ENCODE measurements at regions not wholly inside any gene's neighbourhood (a gene's known extent, or its start where the extent isn't known, plus 50 kb on each side); places are given as distances from the start of the nearest gene placed in this dataset.

DNA sequence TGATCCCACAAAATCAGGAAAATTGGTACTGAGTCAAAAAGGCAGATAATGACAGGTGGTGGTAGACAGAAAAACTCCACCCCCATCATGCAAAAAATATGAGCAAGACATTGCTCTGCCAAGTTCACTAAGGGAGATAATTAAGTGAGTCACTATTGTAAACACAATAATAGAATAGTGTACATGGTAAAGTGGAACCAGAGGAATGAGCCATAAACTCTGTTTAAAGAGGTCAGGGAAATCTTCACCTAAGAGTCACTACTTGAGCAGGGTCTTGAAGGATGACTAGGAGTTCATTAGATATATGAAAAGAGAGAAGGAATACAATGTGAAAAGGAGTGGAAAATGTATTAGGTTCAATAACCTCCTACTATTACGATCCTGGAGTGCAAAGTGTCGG lies 213.4 kb upstream of the PEX5L start:
- Histone ChIP-seq H3K27ac (ENCODE audit: low read length) (no peak overlapping the region), H3K9me2 (ENCODE audit: insufficient read depth, low read length) (no peaks in the 10 kb centered on the region), H2AFZ (ENCODE audit: low read depth, low read length) (no peak overlapping the region), H3K79me2 (replicated peaks; ENCODE audit: insufficient read depth, low read length) (no peaks in the 10 kb centered on the region), H3K4me3 (ENCODE audit: low read length) (no peak overlapping the region), H3F3A (ENCODE audit: insufficient read depth, low read length, poor library complexity, severe bottlenecking) (no peaks in the 10 kb centered on the region), H3K9ac (ENCODE audit: low read length) (no peak overlapping the region), H3K27me3 (ENCODE audit: insufficient read depth, low read depth, low read length) (no peaks in the 10 kb centered on the region), H3K36me3 (ENCODE audit: insufficient read depth, low read length) (no peaks in the 10 kb centered on the region), H3K9me3 (ENCODE audit: low read length) (no peaks in the 10 kb centered on the region), H3K4me2 (ENCODE audit: low read length) (no peak overlapping the region), H4K20me1 (ENCODE audit: insufficient read depth) (no peaks in the 10 kb centered on the region)
- TF ChIP-seq RAD21 (conservative IDR thresholded peaks at IDR 0.05) (no peak), TAF1 (IDR thresholded peaks at IDR 0.05; ENCODE audit: low read depth) (no peak)

DNA sequence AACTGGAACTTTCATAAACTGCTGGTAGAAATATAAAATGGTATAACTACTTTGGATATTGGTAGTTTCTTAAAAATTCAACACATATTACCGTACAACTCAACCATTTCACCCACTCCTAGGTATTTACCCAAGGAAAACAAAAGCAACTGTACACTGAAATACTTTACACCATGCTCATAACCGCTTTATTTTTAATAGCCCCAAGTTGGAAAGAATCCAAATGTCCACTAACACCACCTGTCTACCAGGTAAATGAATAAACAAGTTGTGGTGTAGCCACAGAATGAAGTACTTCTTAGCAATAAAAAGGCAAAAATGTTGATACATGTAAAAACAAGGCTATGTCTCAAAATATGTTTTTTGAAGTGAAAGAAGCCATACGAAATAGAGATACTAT lies 215.9 kb upstream of the PEX5L start:
- no peak for TF ChIP-seq TAF1 (IDR thresholded peaks at IDR 0.05; ENCODE audit: low read depth)
- TF ChIP-seq EZH2 (IDR thresholded peaks at IDR 0.05; ENCODE audit: borderline replicate concordance, insufficient read depth, low read length, poor library complexity, severe bottlenecking): no peak
- TF ChIP-seq EP300 (conservative IDR thresholded peaks at IDR 0.05; ENCODE audit: poor library complexity, severe bottlenecking): no peak
- no peak for TF ChIP-seq MXI1 (conservative IDR thresholded peaks at IDR 0.05; ENCODE audit: poor library complexity, severe bottlenecking)
- TF ChIP-seq, protein P1, sequence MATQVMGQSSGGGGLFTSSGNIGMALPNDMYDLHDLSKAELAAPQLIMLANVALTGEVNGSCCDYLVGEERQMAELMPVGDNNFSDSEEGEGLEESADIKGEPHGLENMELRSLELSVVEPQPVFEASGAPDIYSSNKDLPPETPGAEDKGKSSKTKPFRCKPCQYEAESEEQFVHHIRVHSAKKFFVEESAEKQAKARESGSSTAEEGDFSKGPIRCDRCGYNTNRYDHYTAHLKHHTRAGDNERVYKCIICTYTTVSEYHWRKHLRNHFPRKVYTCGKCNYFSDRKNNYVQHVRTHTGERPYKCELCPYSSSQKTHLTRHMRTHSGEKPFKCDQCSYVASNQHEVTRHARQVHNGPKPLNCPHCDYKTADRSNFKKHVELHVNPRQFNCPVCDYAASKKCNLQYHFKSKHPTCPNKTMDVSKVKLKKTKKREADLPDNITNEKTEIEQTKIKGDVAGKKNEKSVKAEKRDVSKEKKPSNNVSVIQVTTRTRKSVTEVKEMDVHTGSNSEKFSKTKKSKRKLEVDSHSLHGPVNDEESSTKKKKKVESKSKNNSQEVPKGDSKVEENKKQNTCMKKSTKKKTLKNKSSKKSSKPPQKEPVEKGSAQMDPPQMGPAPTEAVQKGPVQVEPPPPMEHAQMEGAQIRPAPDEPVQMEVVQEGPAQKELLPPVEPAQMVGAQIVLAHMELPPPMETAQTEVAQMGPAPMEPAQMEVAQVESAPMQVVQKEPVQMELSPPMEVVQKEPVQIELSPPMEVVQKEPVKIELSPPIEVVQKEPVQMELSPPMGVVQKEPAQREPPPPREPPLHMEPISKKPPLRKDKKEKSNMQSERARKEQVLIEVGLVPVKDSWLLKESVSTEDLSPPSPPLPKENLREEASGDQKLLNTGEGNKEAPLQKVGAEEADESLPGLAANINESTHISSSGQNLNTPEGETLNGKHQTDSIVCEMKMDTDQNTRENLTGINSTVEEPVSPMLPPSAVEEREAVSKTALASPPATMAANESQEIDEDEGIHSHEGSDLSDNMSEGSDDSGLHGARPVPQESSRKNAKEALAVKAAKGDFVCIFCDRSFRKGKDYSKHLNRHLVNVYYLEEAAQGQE (IDR thresholded peaks at IDR 0.05; ENCODE audit: borderline replicate concordance): no peak
- no peak for TF ChIP-seq POLR2AphosphoS5 (IDR thresholded peaks at IDR 0.05)
- TF ChIP-seq, protein P2, sequence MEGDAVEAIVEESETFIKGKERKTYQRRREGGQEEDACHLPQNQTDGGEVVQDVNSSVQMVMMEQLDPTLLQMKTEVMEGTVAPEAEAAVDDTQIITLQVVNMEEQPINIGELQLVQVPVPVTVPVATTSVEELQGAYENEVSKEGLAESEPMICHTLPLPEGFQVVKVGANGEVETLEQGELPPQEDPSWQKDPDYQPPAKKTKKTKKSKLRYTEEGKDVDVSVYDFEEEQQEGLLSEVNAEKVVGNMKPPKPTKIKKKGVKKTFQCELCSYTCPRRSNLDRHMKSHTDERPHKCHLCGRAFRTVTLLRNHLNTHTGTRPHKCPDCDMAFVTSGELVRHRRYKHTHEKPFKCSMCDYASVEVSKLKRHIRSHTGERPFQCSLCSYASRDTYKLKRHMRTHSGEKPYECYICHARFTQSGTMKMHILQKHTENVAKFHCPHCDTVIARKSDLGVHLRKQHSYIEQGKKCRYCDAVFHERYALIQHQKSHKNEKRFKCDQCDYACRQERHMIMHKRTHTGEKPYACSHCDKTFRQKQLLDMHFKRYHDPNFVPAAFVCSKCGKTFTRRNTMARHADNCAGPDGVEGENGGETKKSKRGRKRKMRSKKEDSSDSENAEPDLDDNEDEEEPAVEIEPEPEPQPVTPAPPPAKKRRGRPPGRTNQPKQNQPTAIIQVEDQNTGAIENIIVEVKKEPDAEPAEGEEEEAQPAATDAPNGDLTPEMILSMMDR (IDR thresholded peaks at IDR 0.05; ENCODE audit: poor library complexity, severe bottlenecking): no peak
- no peak for TF ChIP-seq RAD21 (conservative IDR thresholded peaks at IDR 0.05)
- TF ChIP-seq SMC3 (conservative IDR thresholded peaks at IDR 0.05; ENCODE audit: poor library complexity): no peak
- no peak overlapping the region for H3K4me2 ChIP-seq (ENCODE audit: low read length)
- H3K36me3 ChIP-seq (ENCODE audit: insufficient read depth, low read length): no peaks in the 10 kb centered on the region
- no peak overlapping the region for H3K4me3 ChIP-seq (ENCODE audit: low read length)
- no peak overlapping the region for H3K9ac ChIP-seq (ENCODE audit: low read length)
- no peaks in the 10 kb centered on the region for H3K9me2 ChIP-seq (ENCODE audit: insufficient read depth, low read length)
- no peaks in the 10 kb centered on the region for H3K27me3 ChIP-seq (ENCODE audit: insufficient read depth, low read depth, low read length)
- no peaks in the 10 kb centered on the region for H3K79me2 ChIP-seq (replicated peaks; ENCODE audit: insufficient read depth, low read length)
- H3K9me3 ChIP-seq (ENCODE audit: low read length): no peaks in the 10 kb centered on the region
- H3F3A ChIP-seq (ENCODE audit: insufficient read depth, low read length, poor library complexity, severe bottlenecking): no peaks in the 10 kb centered on the region
- no peak overlapping the region for H2AFZ ChIP-seq (ENCODE audit: low read depth, low read length)
- no peak overlapping the region for H3K27ac ChIP-seq (ENCODE audit: low read length)
- no peaks in the 10 kb centered on the region for H4K20me1 ChIP-seq (ENCODE audit: insufficient read depth)

DNA sequence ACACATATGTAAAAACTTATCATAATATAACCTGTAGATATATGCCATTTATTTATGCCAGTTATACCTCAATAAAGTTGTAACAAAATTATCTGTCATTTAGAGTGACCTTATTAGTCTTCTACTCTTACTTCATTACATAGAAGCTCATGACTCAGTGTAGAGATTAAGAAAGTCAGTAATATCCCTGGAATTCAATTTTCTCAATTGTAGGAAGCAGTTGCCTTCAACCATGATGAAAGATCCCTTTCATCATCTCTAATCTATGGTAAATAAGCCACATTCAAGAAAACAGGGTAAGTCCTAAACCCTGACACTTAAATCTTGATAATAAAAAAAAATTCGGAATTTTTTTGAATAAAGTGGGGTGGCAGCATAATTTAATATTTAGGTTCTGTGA lies 216.5 kb upstream of the PEX5L start:
- H3K27me3 ChIP-seq (ENCODE audit: insufficient read depth, low read depth, low read length): no peaks in the 10 kb centered on the region
- no peaks in the 10 kb centered on the region for H3K79me2 ChIP-seq (replicated peaks; ENCODE audit: insufficient read depth, low read length)
- H3K36me3 ChIP-seq (ENCODE audit: insufficient read depth, low read length): no peaks in the 10 kb centered on the region
- H3K9me2 ChIP-seq (ENCODE audit: insufficient read depth, low read length): no peaks in the 10 kb centered on the region
- no peak overlapping the region for H3K4me2 ChIP-seq (ENCODE audit: low read length)
- TF ChIP-seq SMC3 (conservative IDR thresholded peaks at IDR 0.05; ENCODE audit: poor library complexity): no peak
- no peaks in the 10 kb centered on the region for H4K20me1 ChIP-seq (ENCODE audit: insufficient read depth)
- no peak overlapping the region for H2AFZ ChIP-seq (ENCODE audit: low read depth, low read length)
- no peaks in the 10 kb centered on the region for H3K9me3 ChIP-seq (ENCODE audit: low read length)
- H3F3A ChIP-seq (ENCODE audit: insufficient read depth, low read length, poor library complexity, severe bottlenecking): no peaks in the 10 kb centered on the region
- no peak overlapping the region for H3K9ac ChIP-seq (ENCODE audit: low read length)
- H3K27ac ChIP-seq (ENCODE audit: low read length): no peak overlapping the region
- H3K4me3 ChIP-seq (ENCODE audit: low read length): no peak overlapping the region
